Body of pancreas (tissue), 4 donors: ENCODE measurements at regions not wholly inside any gene's neighbourhood (a gene's known extent, or its start where the extent isn't known, plus 50 kb on each side); places are given as distances from the start of the nearest gene placed in this dataset.

Experiments used
- POLR2A ChIP-seq, 3 donors: fragments of 450-650 bp; IDR thresholded peaks; one replicate each; pipeline ENCODE4 v1.6.1; 2016; ENCODE audit warnings: antibody characterized with exemption in 3 of 3, mild to moderate bottlenecking in 2 of 3
- TF ChIP-seq, protein P1 (sequence below), 7 experiments: fragments of 450-650 bp in 4 of 7; fragments of 200-600 bp in 3 of 7; sonication (generic) in 3 of 7; IDR thresholded peaks; one replicate each; pipeline ENCODE4 v1.5.1; 2016 to 2019; ENCODE audit warnings: antibody characterized with exemption in 7 of 7

DNA sequence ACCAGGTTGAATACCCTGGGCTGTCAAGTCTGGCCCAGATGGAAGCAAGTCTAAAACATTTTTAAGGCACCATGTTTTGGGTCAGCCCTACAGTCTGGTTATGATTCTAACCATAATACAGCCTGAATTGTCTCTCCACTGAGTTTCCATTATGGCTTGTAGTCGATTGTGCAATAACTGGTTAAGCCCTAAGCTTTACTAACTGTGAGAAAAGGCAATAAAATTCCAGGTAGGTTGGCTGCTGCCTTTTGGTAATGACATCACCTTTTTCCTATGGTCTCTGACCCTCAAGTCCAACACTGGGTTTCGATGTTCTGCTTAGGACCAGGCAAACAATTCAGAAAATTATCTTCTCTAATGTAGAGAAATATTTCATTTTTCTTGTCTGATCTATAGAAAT lies 243.3 kb downstream of the ACTL7B start:
- TF ChIP-seq, protein P1, sequence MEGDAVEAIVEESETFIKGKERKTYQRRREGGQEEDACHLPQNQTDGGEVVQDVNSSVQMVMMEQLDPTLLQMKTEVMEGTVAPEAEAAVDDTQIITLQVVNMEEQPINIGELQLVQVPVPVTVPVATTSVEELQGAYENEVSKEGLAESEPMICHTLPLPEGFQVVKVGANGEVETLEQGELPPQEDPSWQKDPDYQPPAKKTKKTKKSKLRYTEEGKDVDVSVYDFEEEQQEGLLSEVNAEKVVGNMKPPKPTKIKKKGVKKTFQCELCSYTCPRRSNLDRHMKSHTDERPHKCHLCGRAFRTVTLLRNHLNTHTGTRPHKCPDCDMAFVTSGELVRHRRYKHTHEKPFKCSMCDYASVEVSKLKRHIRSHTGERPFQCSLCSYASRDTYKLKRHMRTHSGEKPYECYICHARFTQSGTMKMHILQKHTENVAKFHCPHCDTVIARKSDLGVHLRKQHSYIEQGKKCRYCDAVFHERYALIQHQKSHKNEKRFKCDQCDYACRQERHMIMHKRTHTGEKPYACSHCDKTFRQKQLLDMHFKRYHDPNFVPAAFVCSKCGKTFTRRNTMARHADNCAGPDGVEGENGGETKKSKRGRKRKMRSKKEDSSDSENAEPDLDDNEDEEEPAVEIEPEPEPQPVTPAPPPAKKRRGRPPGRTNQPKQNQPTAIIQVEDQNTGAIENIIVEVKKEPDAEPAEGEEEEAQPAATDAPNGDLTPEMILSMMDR (IDR thresholded peaks at IDR 0.05): no peak
- no peak for TF ChIP-seq POLR2A (IDR thresholded peaks at IDR 0.05)
